GM12878 (cell line): ENCODE measurements at regions not wholly inside any gene's neighbourhood (a gene's known extent, or its start where the extent isn't known, plus 50 kb on each side); places are given as distances from the start of the nearest gene placed in this dataset.

ENCODE experiments used
- BCL3 ChIP-seq: IDR thresholded peaks from 2 replicates; pipeline ENCODE4 v1.6.1; 2011; ENCODE audit warnings: borderline replicate concordance, low read depth, mild to moderate bottlenecking, moderate library complexity, low read length; ENCODE audit not compliant: insufficient read depth, poor library complexity, severe bottlenecking
- CEBPB ChIP-seq, 2 experiments: fragments of 150-350 bp in 1 of 2; IDR thresholded peaks; 2 replicates each; pipeline ENCODE4 v1.6.1; 2012 to 2014; ENCODE audit warnings: low read depth in 2 of 2, low read length in 2 of 2, borderline replicate concordance in 1 of 2, inconsistent platforms in 1 of 2
- CREB1 ChIP-seq: IDR thresholded peaks from 2 replicates; pipeline ENCODE4 v1.6.1; 2012; ENCODE audit warnings: low read depth, mild to moderate bottlenecking, inconsistent platforms
- CTCF ChIP-seq, 3 experiments: IDR thresholded peaks in 2 of 3; conservative IDR thresholded peaks in 1 of 3; 2 replicates each; pipeline ENCODE4 v1.5.1; 2011; ENCODE audit warnings: low read depth in 3 of 3, low read length in 3 of 3, mild to moderate bottlenecking in 3 of 3, control low read depth in 2 of 3, moderate library complexity in 2 of 3, inconsistent platforms in 1 of 3, mixed read lengths in 1 of 3; ENCODE audit not compliant: control insufficient read depth in 2 of 3, insufficient read depth in 1 of 3; ENCODE audit errors: extremely low read depth in 1 of 3
- EP300 ChIP-seq, 2 experiments: fragments of 150-350 bp in 1 of 2; IDR thresholded peaks; 2 replicates each; pipeline ENCODE4 v1.6.1; 2011 to 2012; ENCODE audit warnings: low read depth in 2 of 2, low read length in 2 of 2, borderline replicate concordance in 1 of 2, improper control_type of control experiment in 1 of 2, inconsistent platforms in 1 of 2; ENCODE audit not compliant: control insufficient read depth in 1 of 2
- HDAC2 ChIP-seq: fragments of 200-600 bp; sonication (generic); IDR thresholded peaks from 2 replicates; pipeline ENCODE4 v1.6.1; 2017
- KDM1A ChIP-seq: fragments of 200-600 bp; sonication (generic); IDR thresholded peaks from 2 replicates; pipeline ENCODE4 v1.6.1; 2016; ENCODE audit warnings: borderline replicate concordance
- MLLT1 ChIP-seq: fragments of 450-650 bp; IDR thresholded peaks from 2 replicates; pipeline ENCODE4 v1.6.1; 2016; ENCODE audit warnings: mild to moderate bottlenecking
- SREBF2 ChIP-seq: IDR thresholded peaks from 2 replicates; pipeline ENCODE4 v1.6.1; 2012; ENCODE audit warnings: mild to moderate bottlenecking, low read length

- TF ChIP-seq EP300 (IDR thresholded peaks at IDR 0.05; ENCODE audit: borderline replicate concordance in 1 of 2, control insufficient read depth in 1 of 2, low read depth in 2 of 2, low read length in 2 of 2) (no peak), SREBF2 (no peak), HDAC2 (no peak), CTCF (IDR thresholded peaks at IDR 0.05 in 2 of 3, conservative IDR thresholded peaks at IDR 0.05 in 1 of 3; ENCODE audit: control insufficient read depth in 2 of 3, extremely low read depth in 1 of 3, insufficient read depth in 1 of 3, low read depth in 3 of 3, low read length in 3 of 3) (no peak), CEBPB (IDR thresholded peaks at IDR 0.05; ENCODE audit: borderline replicate concordance in 1 of 2, low read depth in 2 of 2, low read length in 2 of 2) (no peak), KDM1A (no peak), BCL3 (no peak), CREB1 (no peak), MLLT1 (no peak)
Measured at GRCh38 chr5:72693546-72694205, 122.8 kb upstream of the TNPO1 start.
